Ureter (tissue), 1 donor: ENCODE measurements at regions not wholly inside any gene's neighbourhood (a gene's known extent, or its start where the extent isn't known, plus 50 kb on each side); places are given as distances from the start of the nearest gene placed in this dataset.

Experiments
- DNase-seq: peaks from one replicate; pipeline ENCODE4 v3.0.0-alpha.2; 2020; ENCODE audit warnings: low spot score
- donor health status: DM: yes; HTN: yes; CAD: no.

DNA sequence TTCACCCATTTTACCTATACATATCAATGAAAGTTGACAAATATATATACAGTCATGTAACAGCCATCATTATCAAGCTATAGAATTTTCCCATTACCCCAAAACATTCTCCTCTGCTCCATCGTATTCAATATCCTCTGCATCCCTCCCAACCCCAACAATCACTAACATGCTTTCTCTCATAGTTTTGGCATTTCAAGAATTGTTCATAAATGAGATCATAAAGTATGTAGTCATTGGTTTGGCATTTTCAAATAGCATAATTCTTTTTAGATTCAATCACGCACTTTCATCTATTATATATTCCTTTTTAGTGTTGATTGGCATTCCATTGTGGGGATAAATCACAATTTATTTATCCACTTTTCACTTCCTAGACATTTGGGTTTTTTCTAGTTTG, 866.0 kb upstream of the TMEM132C start:
- DNase-seq = no peak

DNA sequence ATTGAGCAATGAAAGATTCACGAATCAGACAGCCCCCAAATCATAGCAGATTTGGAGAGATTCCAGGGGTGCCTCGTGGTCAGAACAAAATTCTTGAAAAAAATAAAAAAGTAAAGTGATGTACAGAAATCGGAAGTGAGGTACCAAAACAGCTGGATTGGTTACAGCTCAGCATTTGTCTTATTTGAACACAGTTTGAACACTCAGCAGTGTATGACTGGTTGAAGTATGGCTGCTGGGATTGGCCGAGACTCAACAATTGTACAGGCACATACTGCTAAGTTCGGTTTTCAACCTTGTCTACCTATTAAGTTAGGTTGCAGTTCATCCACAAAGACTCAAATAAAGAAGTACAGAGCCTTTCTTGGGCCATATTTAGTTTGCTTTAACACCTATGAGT, 865.4 kb upstream of the TMEM132C start:
- DNase-seq = no peak

- DNase-seq = no peak
Observed at GRCh38 chr12:127411166-127411915, 855.6 kb upstream of the TMEM132C start.

- DNase-seq = no peak
Observed at GRCh38 chr12:127411981-127412380, 855.0 kb upstream of the TMEM132C start.

GRCh38 chr12:127412866-127413265, 854.1 kb upstream of the TMEM132C start:
- no peak for DNase-seq

- no peak for DNase-seq
Observed at GRCh38 chr12:127414186-127414585, 852.8 kb upstream of the TMEM132C start.

DNA sequence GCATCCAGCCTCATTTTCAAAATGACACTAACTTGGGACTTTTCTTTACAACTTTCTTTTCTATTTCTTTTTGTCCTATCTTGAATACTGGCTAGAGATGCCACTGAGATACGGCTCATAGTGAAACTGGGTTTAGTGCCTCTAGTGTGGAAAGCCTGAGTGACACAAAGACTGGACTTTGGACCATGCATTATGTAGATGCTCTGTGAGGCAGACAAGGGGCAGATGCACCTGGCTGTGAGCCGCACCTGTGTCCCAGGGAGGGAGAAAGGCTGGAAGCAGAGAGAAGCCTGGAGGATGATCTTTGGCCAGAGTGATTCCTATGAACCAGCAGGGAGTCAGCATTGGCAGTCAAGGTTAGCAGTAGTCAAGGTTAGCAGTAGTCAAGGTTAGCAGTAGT, 852.3 kb upstream of the TMEM132C start:
- DNase-seq = no peak

DNA sequence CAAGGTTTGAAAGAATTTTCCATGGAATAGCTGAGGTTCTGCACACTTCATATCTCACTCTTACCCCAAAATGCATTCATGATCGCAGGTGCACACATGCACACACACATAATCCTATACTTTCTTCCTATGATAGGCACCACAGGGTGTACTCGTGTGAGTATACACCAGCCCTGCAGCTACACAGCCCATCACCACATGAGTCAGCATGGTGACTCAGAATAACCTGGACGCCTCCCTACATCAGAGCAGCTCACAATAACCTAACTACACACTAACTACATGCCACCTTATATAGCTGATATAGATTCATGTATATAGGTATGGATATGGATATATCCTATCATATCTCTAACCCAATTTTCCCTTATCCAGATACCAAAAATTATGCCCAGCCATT, 850.2 kb upstream of the TMEM132C start:
- DNase-seq = no peak

DNA sequence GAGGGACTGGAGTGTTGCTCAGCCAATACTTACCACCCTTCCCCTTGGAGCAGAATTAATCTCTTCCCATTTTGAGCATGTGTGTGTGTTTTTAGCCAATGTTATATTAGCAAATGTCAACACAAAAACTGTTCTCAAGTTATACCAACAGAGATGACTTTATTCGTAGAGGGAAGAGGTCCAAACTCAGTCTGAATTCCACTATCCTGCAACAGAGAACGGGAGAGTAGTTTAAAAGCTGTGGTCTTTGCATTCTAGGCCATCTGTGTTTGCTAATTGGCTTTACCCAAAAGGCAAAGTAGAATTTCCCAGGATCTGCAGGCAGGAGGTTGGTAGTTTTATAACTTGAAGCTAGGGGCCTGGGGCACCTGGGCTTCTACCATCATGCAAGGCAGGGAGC, 847.9 kb upstream of the TMEM132C start:
- DNase-seq = no peak

GRCh38 chr12:127421614-127422013, 845.4 kb upstream of the TMEM132C start:
- DNase-seq = no peak

- no peak for DNase-seq
Observed at GRCh38 chr12:127422935-127423566, 843.9 kb upstream of the TMEM132C start.

GRCh38 chr12:127425474-127425873, 841.5 kb upstream of the TMEM132C start:
- no peak for DNase-seq

GRCh38 chr12:127428420-127428819, 838.5 kb upstream of the TMEM132C start:
- DNase-seq = no peak

- DNase-seq = no peak
Observed at GRCh38 chr12:127429551-127430285, 837.3 kb upstream of the TMEM132C start.

- no peak for DNase-seq
Observed at GRCh38 chr12:127430401-127430800, 836.6 kb upstream of the TMEM132C start.

- DNase-seq = no peak
Observed at GRCh38 chr12:127431177-127431576, 835.8 kb upstream of the TMEM132C start.

- no peak for DNase-seq
Observed at GRCh38 chr12:127431594-127431993, 835.4 kb upstream of the TMEM132C start.

GRCh38 chr12:127435439-127435838, 831.5 kb upstream of the TMEM132C start:
- DNase-seq = no peak

- no peak for DNase-seq
Observed at GRCh38 chr12:127438512-127439244, 828.3 kb upstream of the TMEM132C start.

DNA sequence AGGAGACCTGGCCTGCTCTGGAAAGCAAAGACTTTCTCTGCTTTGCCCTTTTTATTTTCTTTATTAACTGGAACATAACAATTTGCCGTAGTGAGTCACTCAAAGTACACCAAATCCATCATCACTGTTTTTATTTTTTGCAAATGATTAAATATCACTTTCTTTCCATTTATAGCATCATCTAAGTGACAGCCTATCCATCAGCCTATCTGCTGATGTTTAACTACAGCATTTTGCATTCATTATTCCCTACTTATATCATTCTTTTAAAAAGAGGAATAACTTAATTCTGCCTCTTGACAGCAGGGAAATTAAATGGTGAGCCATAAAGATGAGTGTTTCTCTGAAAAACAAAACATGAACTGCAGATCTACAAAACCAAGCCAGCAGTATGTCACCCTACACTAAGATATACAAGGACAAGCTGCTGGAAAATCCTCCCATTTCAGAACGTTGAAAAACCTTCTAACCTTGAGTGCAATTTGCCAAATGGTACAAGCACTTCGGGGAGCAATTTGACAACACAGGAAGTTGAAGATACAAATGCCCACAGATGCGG, 821.3 kb upstream of the TMEM132C start:
- DNase-seq = no peak

- DNase-seq = no peak
Observed at GRCh38 chr12:127448906-127449305, 818.1 kb upstream of the TMEM132C start.

DNA sequence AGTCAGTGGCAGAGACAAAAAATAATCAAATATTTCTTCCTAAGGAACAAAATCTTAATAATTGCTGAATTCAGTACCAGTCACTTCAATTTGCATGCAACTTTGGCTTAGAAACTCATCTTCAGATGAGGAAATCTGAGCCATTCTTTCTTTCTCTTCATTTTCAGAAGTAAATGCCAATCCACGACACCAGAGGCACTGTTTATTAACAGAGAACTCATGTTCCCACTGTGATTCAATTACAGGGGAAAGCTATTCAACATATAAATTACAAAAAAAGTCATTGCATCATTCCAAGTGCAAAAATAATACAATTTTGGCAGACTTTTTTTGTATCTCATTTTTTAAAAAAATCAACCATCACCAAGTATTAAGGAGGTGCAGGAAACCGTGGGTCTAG, 816.1 kb upstream of the TMEM132C start:
- no peak for DNase-seq
